Transverse colon (tissue), 4 donors: ENCODE measurements at regions not wholly inside any gene's neighbourhood (a gene's known extent, or its start where the extent isn't known, plus 50 kb on each side); places are given as distances from the start of the nearest gene placed in this dataset.

Experiments
- DNase-seq: peaks from one replicate; pipeline ENCODE4 v3.0.0-alpha.2; 2019
- H3K27ac ChIP-seq, 4 donors: fragments of 200-600 bp; sonication (generic); 2 replicates each; pipeline ENCODE4 v1.5.1; 2016 to 2018; ENCODE audit warnings: inconsistent platforms in 4 of 4
- H3K27me3 ChIP-seq: fragments of 200-600 bp; sonication (generic); 2 replicates; pipeline ENCODE4 v1.5.1; 2017; ENCODE audit warnings: inconsistent platforms
- H3K36me3 ChIP-seq, 4 donors: fragments of 200-600 bp; sonication (generic); 2 replicates each; pipeline ENCODE4 v1.5.1; 2017 to 2019; ENCODE audit warnings: inconsistent platforms in 4 of 4
- H3K4me1 ChIP-seq, 4 donors: fragments of 200-600 bp; sonication (generic); 2 replicates each; pipeline ENCODE4 v1.5.1; 2017 to 2020; ENCODE audit warnings: inconsistent platforms in 4 of 4
- H3K4me3 ChIP-seq, 4 donors: fragments of 200-600 bp; sonication (generic); 1 replicate in 1 of 4; 2 replicates in 3 of 4; pipeline versions ENCODE4 v1.5.1 to v1.6.1; 2017 to 2019; ENCODE audit warnings: inconsistent platforms in 4 of 4
- H3K9me3 ChIP-seq, 2 donors: fragments of 200-600 bp; sonication (generic); 2 replicates each; pipeline ENCODE4 v1.5.1; 2017 to 2019; ENCODE audit warnings: inconsistent platforms in 2 of 2
- CTCF ChIP-seq, 5 experiments: fragments of 200-600 bp in 3 of 5; fragments of 450-650 bp in 2 of 5; sonication (generic) in 3 of 5; IDR thresholded peaks; 1 replicate in 2 of 5; 2 replicates in 3 of 5; pipeline ENCODE4 v1.5.1; 2016 to 2017; ENCODE audit warnings: antibody characterized with exemption in 5 of 5, inconsistent platforms in 3 of 5, mild to moderate bottlenecking in 2 of 5, moderate library complexity in 1 of 5
- EP300 ChIP-seq: sonication (generic); formaldehyde crosslinking; IDR thresholded peaks from one replicate; pipeline ENCODE4 v1.6.1; 2017; ENCODE audit warnings: antibody characterized with exemption, low read depth
- POLR2A ChIP-seq: fragments of 450-650 bp; IDR thresholded peaks from one replicate; pipeline ENCODE4 v1.6.1; 2016; ENCODE audit warnings: antibody characterized with exemption, mild to moderate bottlenecking, moderate library complexity
- POLR2AphosphoS5 ChIP-seq, 3 donors: sonication (generic); formaldehyde crosslinking; IDR thresholded peaks; one replicate each; pipeline ENCODE4 v1.6.1; 2016; ENCODE audit warnings: antibody characterized with exemption in 3 of 3
- WGBS, 2 donors: methylation state at CpG; one replicate each; pipeline ENCODE4 v1.1.5; 2018; ENCODE audit warnings: low coverage in 1 of 2; 5-methylcytosine and 5-hydroxymethylcytosine counted together
- in situ Hi-C, 4 donors: fragments of 200-750 bp; cut with MboI; loops; one replicate each; pipeline versions ENCODE4 v1.15.0 to v1.15.1; 2017; ENCODE audit warnings: low sequenced_read_pairs in 3 of 4, low pct_ligation_motif_present in 1 of 4, low pct_unique_long_range_greater_than_20kb in 1 of 4
- intact Hi-C: fragments of 100-400 bp; cut with DNase I; formaldehyde crosslinking; loops from one replicate; pipeline ENCODE4 v1.15.1; 2023; ENCODE audit warnings: low total_unique reads

GRCh38 chr4:141792164-141792563, 155.8 kb downstream of the IL15 start:
- Histone ChIP-seq H3K27ac (no peak overlapping the region), H3K36me3 (no peaks in the 10 kb centered on the region)
- intact Hi-C loops, result no loop called here

GRCh38 chr4:141797966-141798365, 161.6 kb downstream of the IL15 start:
- no peaks in the 10 kb centered on the region for H3K27me3 ChIP-seq
- intact Hi-C loops, result no loop called here
- TF ChIP-seq CTCF (IDR thresholded peaks at IDR 0.05) (no peak), EP300 (no peak), POLR2AphosphoS5 (IDR thresholded peaks at IDR 0.05) (no peak), POLR2A (no peak)
- no peaks in the 10 kb centered on the region for H3K36me3 ChIP-seq
- no peak overlapping the region for H3K27ac ChIP-seq
- DNase-seq, result no peak
- 90 to 96% methylated on average over 2 of the region's 2 CpGs for WGBS, 2 donors
- in situ Hi-C loops, result no loop called here
- no peaks in the 10 kb centered on the region for H3K4me1 ChIP-seq
- H3K4me3 ChIP-seq, result no peak overlapping the region
- H3K9me3 ChIP-seq, result no peaks in the 10 kb centered on the region

More at GRCh38 chr4:141792164-141792563, 155.8 kb downstream of the IL15 start:
- H3K27me3 ChIP-seq, result no peaks in the 10 kb centered on the region
- in situ Hi-C loops, result no loop called here
- no peak overlapping the region for H3K4me3 ChIP-seq
- H3K9me3 ChIP-seq, result no peaks in the 10 kb centered on the region
- DNase-seq, result no peak
- 87 to 88% methylated on average over 1 to 2 of the region's 2 CpGs for WGBS, 2 donors
- H3K4me1 ChIP-seq, result no peaks in the 10 kb centered on the region
- no peak for TF ChIP-seq EP300
- TF ChIP-seq POLR2A, result no peak
- TF ChIP-seq POLR2AphosphoS5 (IDR thresholded peaks at IDR 0.05), result no peak
- no peak for TF ChIP-seq CTCF (IDR thresholded peaks at IDR 0.05)

- H3K27me3 ChIP-seq, result no peaks in the 10 kb centered on the region
- WGBS, 2 donors, result 59 to 79% methylated on average over 3 of the region's 3 CpGs
- in situ Hi-C loops, result no loop called here
- no peaks in the 10 kb centered on the region for H3K36me3 ChIP-seq
- H3K4me1 ChIP-seq, result no peaks in the 10 kb centered on the region
- H3K4me3 ChIP-seq, result no peak overlapping the region
- no peaks in the 10 kb centered on the region for H3K9me3 ChIP-seq
- no peak for DNase-seq
- TF ChIP-seq POLR2A (no peak), EP300 (no peak), CTCF (IDR thresholded peaks at IDR 0.05) (no peak), POLR2AphosphoS5 (IDR thresholded peaks at IDR 0.05) (no peak)
- no peak overlapping the region for H3K27ac ChIP-seq
- intact Hi-C loops, result no loop called here
Observed at GRCh38 chr4:141801558-141801957, 165.2 kb downstream of the IL15 start.

- H3K4me1 ChIP-seq, result no peaks in the 10 kb centered on the region
- H3K27ac ChIP-seq, result no peak overlapping the region
- TF ChIP-seq POLR2A (no peak), CTCF (IDR thresholded peaks at IDR 0.05) (no peak), POLR2AphosphoS5 (IDR thresholded peaks at IDR 0.05) (no peak)
- no peak for DNase-seq
- intact Hi-C loops (no loop called here), in situ Hi-C loops (no loop called here)
- H3K9me3 ChIP-seq, result no peaks in the 10 kb centered on the region
- WGBS, 2 donors, result 85 to 89% methylated on average over 1 of the region's 1 CpG
- H3K27me3 ChIP-seq, result no peaks in the 10 kb centered on the region
- H3K36me3 ChIP-seq, result no peaks in the 10 kb centered on the region
- H3K4me3 ChIP-seq, result no peak overlapping the region
Observed at GRCh38 chr4:141802333-141802732, 165.9 kb downstream of the IL15 start.
